GM23338 (cell line): ENCODE measurements at regions not wholly inside any gene's neighbourhood (a gene's known extent, or its start where the extent isn't known, plus 50 kb on each side); places are given as distances from the start of the nearest gene placed in this dataset.

Experiments used
- ATAC-seq: fragments of 200-7000 bp; cut with Tn5 transposase; 3 replicates; pipeline ENCODE4 v1.9.1; 2020
- DNase-seq: peaks from one replicate; pipeline ENCODE4 v3.0.0-alpha.2; 2015; ENCODE audit warnings: low spot score
- H2AFZ ChIP-seq: fragments of 200-600 bp; sonication (generic); 2 replicates; pipeline ENCODE4 v1.8.0; 2016; ENCODE audit warnings: antibody characterized with exemption, mild to moderate bottlenecking, moderate library complexity
- H3F3A ChIP-seq: fragments of 200-600 bp; sonication (generic); replicated peaks from 2 replicates; pipeline ENCODE4 v1.8.0; 2017; ENCODE audit warnings: antibody characterized with exemption, mixed run types, low read depth
- H3K27ac ChIP-seq: fragments of 200-600 bp; sonication (generic); 2 replicates; pipeline ENCODE4 v1.6.1; 2016; ENCODE audit warnings: low read depth
- H3K27me3 ChIP-seq: fragments of 200-600 bp; sonication (generic); 2 replicates; pipeline ENCODE4 v1.8.0; 2016; ENCODE audit warnings: mild to moderate bottlenecking, mixed run types, moderate library complexity; ENCODE audit not compliant: insufficient read depth
- H3K36me3 ChIP-seq: fragments of 200-600 bp; sonication (generic); 2 replicates; pipeline ENCODE4 v1.8.0; 2016; ENCODE audit warnings: mild to moderate bottlenecking; ENCODE audit not compliant: insufficient read depth
- H3K4me1 ChIP-seq: fragments of 200-600 bp; sonication (generic); 2 replicates; pipeline ENCODE4 v1.8.0; 2016; ENCODE audit warnings: mild to moderate bottlenecking, moderate library complexity; ENCODE audit not compliant: insufficient read depth
- H3K4me2 ChIP-seq: fragments of 200-600 bp; sonication (generic); 2 replicates; pipeline ENCODE4 v1.7.1; 2017; ENCODE audit warnings: mixed run types
- H3K4me3 ChIP-seq: fragments of 200-600 bp; sonication (generic); 2 replicates; pipeline ENCODE4 v1.6.1; 2016; ENCODE audit warnings: mixed run types
- H3K79me2 ChIP-seq: fragments of 200-600 bp; sonication (generic); replicated peaks from 2 replicates; pipeline ENCODE4 v1.8.0; 2017; ENCODE audit warnings: mild to moderate bottlenecking; ENCODE audit not compliant: insufficient read depth
- H3K9me2 ChIP-seq: fragments of 200-600 bp; sonication (generic); 2 replicates; pipeline ENCODE4 v1.8.0; 2017; ENCODE audit not compliant: insufficient read depth
- H4K20me1 ChIP-seq: fragments of 200-600 bp; sonication (generic); replicated peaks from 2 replicates; pipeline ENCODE4 v1.8.0; 2017; ENCODE audit warnings: mild to moderate bottlenecking; ENCODE audit not compliant: insufficient read depth
- H3K27ac Mint-ChIP-seq: 2 replicates; pipeline ENCODE4 v1.8.0; 2020; ENCODE audit warnings: inconsistent platforms, mild to moderate bottlenecking, moderate library complexity, mixed read lengths
- H3K27me3 Mint-ChIP-seq: 3 replicates; pipeline ENCODE4 v1.8.0; 2022; ENCODE audit warnings: low read depth, mild to moderate bottlenecking, moderate library complexity, mixed read lengths, inconsistent platforms; ENCODE audit not compliant: insufficient read depth, poor library complexity
- H3K36me3 Mint-ChIP-seq: 3 replicates; pipeline ENCODE4 v1.8.0; 2021; ENCODE audit warnings: low read depth, mild to moderate bottlenecking, inconsistent platforms, moderate library complexity, mixed read lengths
- H3K4me1 Mint-ChIP-seq: 3 replicates; pipeline ENCODE4 v1.8.0; 2020; ENCODE audit warnings: mild to moderate bottlenecking, inconsistent platforms, mixed read lengths
- H3K4me3 Mint-ChIP-seq: 3 replicates; pipeline ENCODE4 v1.8.0; 2021; ENCODE audit warnings: moderate library complexity, mild to moderate bottlenecking, inconsistent platforms, mixed read lengths
- H3K9me3 Mint-ChIP-seq: 3 replicates; pipeline ENCODE4 v1.8.0; 2020; ENCODE audit warnings: moderate library complexity, mild to moderate bottlenecking, inconsistent platforms, mixed read lengths
- CREB1 ChIP-seq: fragments of 250-450 bp; sonication (Bioruptor Pico); IDR thresholded peaks from 2 replicates; pipeline ENCODE4 v1.5.0; 2020; ENCODE audit warnings: low read depth, mild to moderate bottlenecking, moderate library complexity
- CTCF ChIP-seq, 2 experiments: fragments of 200-600 bp in 1 of 2; sonication (generic) in 1 of 2; conservative IDR thresholded peaks; 2 replicates each; pipeline versions ENCODE4 v1.5.1 to v1.6.1; 2016 to 2017; ENCODE audit warnings: antibody characterized with exemption in 2 of 2, low read depth in 2 of 2, mild to moderate bottlenecking in 2 of 2, moderate library complexity in 1 of 2
- ETS1 ChIP-seq: IDR thresholded peaks from 2 replicates; pipeline ENCODE4 v1.6.1; 2016; ENCODE audit warnings: antibody characterized with exemption
- EZH2 ChIP-seq: fragments of 200-600 bp; sonication (generic); IDR thresholded peaks from one replicate; pipeline ENCODE4 v1.8.0; 2017; ENCODE audit warnings: antibody characterized with exemption, mild to moderate bottlenecking, low read depth; ENCODE audit not compliant: unreplicated experiment
- EZH2phosphoT487 ChIP-seq: fragments of 200-600 bp; sonication (generic); IDR thresholded peaks from one replicate; pipeline ENCODE4 v1.8.1; 2018; ENCODE audit warnings: antibody characterized with exemption; ENCODE audit not compliant: unreplicated experiment
- NANOG ChIP-seq: IDR thresholded peaks from 2 replicates; pipeline ENCODE4 v1.6.1; 2016; ENCODE audit warnings: antibody characterized with exemption, borderline replicate concordance
- POLR2AphosphoS5 ChIP-seq: IDR thresholded peaks from 2 replicates; pipeline ENCODE4 v1.6.1; 2016; ENCODE audit warnings: antibody characterized with exemption, low read depth
- REST ChIP-seq: IDR thresholded peaks from one replicate; pipeline ENCODE4 v1.6.1; 2018; ENCODE audit warnings: antibody characterized with exemption; ENCODE audit not compliant: unreplicated experiment
- STAT1 ChIP-seq: IDR thresholded peaks from one replicate; pipeline ENCODE4 v1.6.1; 2016; ENCODE audit warnings: antibody characterized with exemption; ENCODE audit not compliant: unreplicated experiment
- ZNF331 ChIP-seq: fragments of 250-450 bp; sonication (Bioruptor Pico); IDR thresholded peaks from 2 replicates; pipeline ENCODE4 v1.5.0; 2020; ENCODE audit warnings: low read depth, mild to moderate bottlenecking, moderate library complexity
- ZNF462 ChIP-seq: fragments of 250-450 bp; sonication (Bioruptor Pico); IDR thresholded peaks from 2 replicates; pipeline ENCODE4 v1.5.0; 2020; ENCODE audit warnings: mild to moderate bottlenecking, moderate library complexity

- no peak overlapping the region for H2AFZ ChIP-seq
- H3K27ac Mint-ChIP-seq: no peak overlapping the region
- H3K9me3 Mint-ChIP-seq: no peaks in the 10 kb centered on the region; the same call in 2 of the 3 replicates
- H3K4me1 Mint-ChIP-seq: no peaks in the 10 kb centered on the region; the same call in 2 of the 3 replicates
- H3K9me2 ChIP-seq: no peaks in the 10 kb centered on the region
- H3K4me1 ChIP-seq: no peaks in the 10 kb centered on the region
- no peaks in the 10 kb centered on the region for H3F3A ChIP-seq
- no peak overlapping the region for H3K4me2 ChIP-seq
- H3K36me3 ChIP-seq: no peaks in the 10 kb centered on the region
- no peak overlapping the region for H3K27ac ChIP-seq
- no peaks in the 10 kb centered on the region for H3K27me3 ChIP-seq
- no peak overlapping the region for H3K4me3 Mint-ChIP-seq
- H3K27me3 Mint-ChIP-seq: peaks cover 1% of the 10 kb centered on the region
- no peak for ATAC-seq
- no peak overlapping the region for H3K4me3 ChIP-seq
- no peaks in the 10 kb centered on the region for H4K20me1 ChIP-seq
- TF ChIP-seq POLR2AphosphoS5 (no peak), STAT1 (no peak), CTCF (conservative IDR thresholded peaks at IDR 0.05; ENCODE audit: low read depth in 2 of 2) (no peak), NANOG (no peak), ZNF331 (no peak), EZH2phosphoT487 (no peak), CREB1 (CRISPR knock-in tag) (no peak), REST (no peak), ETS1 (no peak), EZH2 (no peak)
- no peak for DNase-seq
- no peaks in the 10 kb centered on the region for H3K36me3 Mint-ChIP-seq
- no peaks in the 10 kb centered on the region for H3K79me2 ChIP-seq
Measured at GRCh38 chr3:99520513-99520912, 117.9 kb upstream of the COL8A1 start.

- no peaks in the 10 kb centered on the region for H3K27me3 ChIP-seq
- no peaks in the 10 kb centered on the region for H3K36me3 Mint-ChIP-seq
- TF ChIP-seq ZNF462 (CRISPR knock-in tag): no peak
- no peak for TF ChIP-seq NANOG
Measured at GRCh38 chr3:99516936-99517335, 121.5 kb upstream of the COL8A1 start.

More at GRCh38 chr3:99516936-99517335, 121.5 kb upstream of the COL8A1 start:
- no peak overlapping the region for H3K27ac Mint-ChIP-seq
- H4K20me1 ChIP-seq: no peaks in the 10 kb centered on the region
- no peaks in the 10 kb centered on the region for H3K79me2 ChIP-seq
- no peak overlapping the region for H3K27ac ChIP-seq
- DNase-seq: no peak
- H3K9me3 Mint-ChIP-seq: no peaks in the 10 kb centered on the region
- no peaks in the 10 kb centered on the region for H3K36me3 ChIP-seq
- H3K27me3 Mint-ChIP-seq: no peaks in the 10 kb centered on the region
- no peaks in the 10 kb centered on the region for H3K4me1 ChIP-seq
- H3K4me3 Mint-ChIP-seq: no peak overlapping the region
- H3K4me2 ChIP-seq: no peak overlapping the region
- H3K4me3 ChIP-seq: no peak overlapping the region
- H2AFZ ChIP-seq: no peak overlapping the region
- H3K4me1 Mint-ChIP-seq: no peaks in the 10 kb centered on the region; the same call in 2 of the 3 replicates
- H3K9me2 ChIP-seq: no peaks in the 10 kb centered on the region
- no peak for ATAC-seq
- H3F3A ChIP-seq: no peaks in the 10 kb centered on the region
